SJSA1 (cell line): ENCODE measurements at regions not wholly inside any gene's neighbourhood (a gene's known extent, or its start where the extent isn't known, plus 50 kb on each side); places are given as distances from the start of the nearest gene placed in this dataset.

ENCODE experiments used
- DNase-seq, 2 experiments: peaks; one replicate each; pipeline ENCODE4 v3.0.0-alpha.2; 2015 to 2020; ENCODE audit warnings: low spot score in 2 of 2, low read depth in 1 of 2
- H3K27ac ChIP-seq: fragments of 250-450 bp; sonication (Bioruptor Pico); 2 replicates; pipeline ENCODE4 v1.5.1; 2020; ENCODE audit warnings: mild to moderate bottlenecking, moderate library complexity
- H3K27me3 ChIP-seq: fragments of 250-450 bp; sonication (Bioruptor Pico); replicated peaks from 2 replicates; pipeline ENCODE4 v1.5.1; 2020; ENCODE audit warnings: mild to moderate bottlenecking, moderate library complexity
- H3K36me3 ChIP-seq: fragments of 250-450 bp; sonication (Bioruptor Pico); 2 replicates; pipeline ENCODE4 v1.5.1; 2020; ENCODE audit warnings: mild to moderate bottlenecking
- H3K4me1 ChIP-seq: fragments of 250-450 bp; sonication (Bioruptor Pico); replicated peaks from 2 replicates; pipeline ENCODE4 v1.6.1; 2021; ENCODE audit warnings: mild to moderate bottlenecking
- H3K4me3 ChIP-seq: fragments of 250-450 bp; sonication (Bioruptor Pico); 2 replicates; pipeline ENCODE4 v1.5.1; 2020; ENCODE audit warnings: mild to moderate bottlenecking
- H3K9me3 ChIP-seq: fragments of 250-450 bp; sonication (Bioruptor Pico); replicated peaks from 2 replicates; pipeline ENCODE4 v1.5.1; 2020; ENCODE audit warnings: mild to moderate bottlenecking

DNA sequence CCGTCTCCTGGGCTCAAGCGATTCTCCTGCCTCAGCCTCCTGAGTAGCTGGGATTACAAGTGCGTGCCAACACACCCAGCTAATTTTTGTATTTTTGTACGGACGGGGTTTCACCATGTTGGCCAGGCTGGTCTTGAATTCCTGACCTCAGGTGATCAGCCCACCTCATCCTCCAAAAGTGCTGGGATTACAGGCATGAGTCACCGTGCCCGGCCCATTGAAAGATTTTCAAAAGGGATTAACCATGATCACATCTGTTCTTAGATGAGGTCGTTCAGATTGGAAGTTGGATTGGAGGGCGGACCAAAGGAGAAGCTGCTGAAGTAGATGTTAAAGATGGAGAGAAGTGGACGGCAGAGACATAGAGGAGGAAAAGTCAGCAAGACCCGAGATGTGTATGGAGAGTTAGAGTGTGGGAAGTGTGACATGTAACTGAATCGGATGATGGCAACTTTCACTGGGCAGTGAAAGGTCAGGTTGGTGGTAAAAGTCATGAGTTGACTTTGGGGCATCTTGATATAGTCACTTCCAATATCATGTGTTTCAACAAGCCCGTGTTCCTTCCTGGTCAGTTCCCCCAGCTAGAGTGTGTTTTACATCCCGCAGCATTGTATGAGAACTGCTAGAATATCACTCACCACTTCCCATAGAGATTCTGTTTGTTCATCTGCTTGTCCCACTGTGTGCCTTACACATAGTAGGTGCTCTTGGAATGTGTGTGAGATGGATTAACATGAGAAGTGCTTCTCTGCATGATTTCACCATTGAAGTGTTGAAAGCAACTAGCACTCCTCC is 54.4 kb upstream of the TINAGL1 start:
- no peaks in the 10 kb centered on the region for H3K27me3 ChIP-seq
- no peaks in the 10 kb centered on the region for H3K9me3 ChIP-seq
- peaks cover 3% of the 10 kb centered on the region; the same call in 1 of the 2 replicates for H3K4me1 ChIP-seq
- H3K27ac ChIP-seq: no peak overlapping the region
- no peaks in the 10 kb centered on the region for H3K36me3 ChIP-seq
- H3K4me3 ChIP-seq: no peak overlapping the region
- DNase-seq: no peak

GRCh38 chr1:31522556-31522845 is 53.8 kb upstream of the TINAGL1 start:
- no peak for DNase-seq
- H3K27me3 ChIP-seq: no peaks in the 10 kb centered on the region
- H3K9me3 ChIP-seq: no peaks in the 10 kb centered on the region
- no peaks in the 10 kb centered on the region for H3K36me3 ChIP-seq
- H3K27ac ChIP-seq: no peak overlapping the region
- no peak overlapping the region for H3K4me3 ChIP-seq
- H3K4me1 ChIP-seq: peaks cover 3% of the 10 kb centered on the region; the same call in 1 of the 2 replicates

GRCh38 chr1:31523012-31523411 is 53.3 kb upstream of the TINAGL1 start:
- H3K4me1 ChIP-seq: peaks cover 3% of the 10 kb centered on the region; the same call in 1 of the 2 replicates
- H3K27me3 ChIP-seq: no peaks in the 10 kb centered on the region
- no peaks in the 10 kb centered on the region for H3K36me3 ChIP-seq
- H3K9me3 ChIP-seq: no peaks in the 10 kb centered on the region
- no peak overlapping the region for H3K4me3 ChIP-seq
- no peak overlapping the region for H3K27ac ChIP-seq
- no peak for DNase-seq

- H3K27me3 ChIP-seq: no peaks in the 10 kb centered on the region
- no peaks in the 10 kb centered on the region for H3K9me3 ChIP-seq
- no peak for DNase-seq
- peaks cover 3% of the 10 kb centered on the region; the same call in 1 of the 2 replicates for H3K4me1 ChIP-seq
- no peak overlapping the region for H3K4me3 ChIP-seq
- no peaks in the 10 kb centered on the region for H3K36me3 ChIP-seq
- no peak overlapping the region for H3K27ac ChIP-seq
Observed at GRCh38 chr1:31523769-31524168, 52.5 kb upstream of the TINAGL1 start.

- no peaks in the 10 kb centered on the region for H3K27me3 ChIP-seq
- no peaks in the 10 kb centered on the region for H3K9me3 ChIP-seq
- H3K36me3 ChIP-seq: no peaks in the 10 kb centered on the region
- H3K4me1 ChIP-seq: peaks cover 3% of the 10 kb centered on the region; the same call in 1 of the 2 replicates
- H3K4me3 ChIP-seq: no peak overlapping the region
- H3K27ac ChIP-seq: no peak overlapping the region
- no peak for DNase-seq
Observed at GRCh38 chr1:31524186-31524901, 52.0 kb upstream of the TINAGL1 start.
